HCT116 (cell line): ENCODE measurements at regions not wholly inside any gene's neighbourhood (a gene's known extent, or its start where the extent isn't known, plus 50 kb on each side); places are given as distances from the start of the nearest gene placed in this dataset.

Source experiments
- ATAC-seq: fragments of 200-7000 bp; cut with Tn5 transposase; 2 replicates; pipeline ENCODE4 v1.9.1; 2020; ENCODE audit warnings: mild to moderate bottlenecking, moderate library complexity
- BruUV-seq: library from RNA; stranded (reverse); fragments of 400-500 nt; replicated peaks from 2 replicates; lab custom pipeline; 2021; lab: Mats Ljungman, UMichigan
- CTCF ChIA-PET: fragments of 300-600 bp; sonication (Branson Sonifier 250); formaldehyde crosslinking; loops from one replicate; lab custom pipeline; 2021; ENCODE audit warnings: antibody characterized with exemption; lab: Charles Lee
- POLR2A ChIA-PET: fragments of 300-600, 350-600 bp; sonication (Branson Sonifier 250); formaldehyde crosslinking; loops from one replicate; lab custom pipeline; 2021; ENCODE audit warnings: antibody characterized with exemption; lab: Charles Lee
- RAD21 ChIA-PET, 2 experiments: fragments of 300-600 bp; sonication (Branson Sonifier 250); formaldehyde crosslinking; loops; one replicate each; lab custom pipeline; 2023; ENCODE audit warnings: low total read pairs in 2 of 2; ENCODE audit not compliant: uncharacterized antibody in 2 of 2, unreplicated experiment in 2 of 2, low non-redundant PET in 1 of 2; lab: Charles Lee
- DNase-seq: peaks from one replicate; pipeline ENCODE4 v3.0.0-alpha.2; 2010; ENCODE audit warnings: low read depth, low spot score
- H2AFZ ChIP-seq: fragments of 200-600 bp; shearing (Covaris generic), sonication (generic); 2 replicates; pipeline ENCODE4 v1.6.1; 2017; ENCODE audit warnings: low read depth, mixed run types, mixed read lengths, antibody characterized with exemption, low read length; ENCODE audit not compliant: poor library complexity, severe bottlenecking
- H3K27ac ChIP-seq: 2 replicates; pipeline ENCODE4 v1.5.1; 2012; ENCODE audit warnings: low read depth, low read length
- H3K27me3 ChIP-seq: fragments of 200-600 bp; sonication (generic); 2 replicates; pipeline ENCODE4 v1.6.1; 2016; ENCODE audit warnings: mixed run types, low read length, mixed read lengths; ENCODE audit not compliant: insufficient read depth
- H3K36me3 ChIP-seq, 2 experiments: fragments of 200-500 bp in 1 of 2; fragments of 200-600 bp in 1 of 2; sonication (Bioruptor generic) in 1 of 2; sonication (generic) in 1 of 2; 2 replicates each; pipeline versions ENCODE4 v1.5.1 to v1.6.1; 2014 to 2016; ENCODE audit warnings: low read length in 2 of 2, inconsistent platforms in 1 of 2, mixed read lengths in 1 of 2, mixed run types in 1 of 2; ENCODE audit not compliant: insufficient read depth in 2 of 2, control insufficient read depth in 1 of 2
- H3K4me1 ChIP-seq, 2 experiments: fragments of 200-600 bp in 1 of 2; sonication (generic) in 1 of 2; 2 replicates each; pipeline versions ENCODE4 v1.5.1 to v1.6.1; 2012 to 2017; ENCODE audit warnings: low read length in 2 of 2, inconsistent platforms in 1 of 2, mild to moderate bottlenecking in 1 of 2, mixed read lengths in 1 of 2, mixed run types in 1 of 2, moderate library complexity in 1 of 2; ENCODE audit not compliant: insufficient read depth in 2 of 2, control insufficient read depth in 1 of 2
- H3K4me2 ChIP-seq: fragments of 200-600 bp; sonication (generic); 2 replicates; pipeline ENCODE4 v1.6.1; 2017; ENCODE audit warnings: mixed run types, low read length, mixed read lengths
- H3K4me3 ChIP-seq, 2 experiments: fragments of 200-600 bp in 1 of 2; sonication (generic) in 1 of 2; replicated peaks in 1 of 2; 2 replicates each; pipeline ENCODE4 v1.5.1; 2011 to 2016; ENCODE audit warnings: low read length in 2 of 2, control low read depth in 1 of 2, low read depth in 1 of 2, mild to moderate bottlenecking in 1 of 2, mixed read lengths in 1 of 2, mixed run types in 1 of 2
- H3K79me2 ChIP-seq: fragments of 200-600 bp; sonication (generic); 2 replicates; pipeline ENCODE4 v1.6.1; 2017; ENCODE audit warnings: mild to moderate bottlenecking, mixed run types, low read length, moderate library complexity, mixed read lengths; ENCODE audit not compliant: insufficient read depth
- H3K9ac ChIP-seq: fragments of 200-600 bp; sonication (generic); 2 replicates; pipeline ENCODE4 v1.6.1; 2016; ENCODE audit warnings: low read length, mixed read lengths
- H3K9me2 ChIP-seq: fragments of 200-600 bp; sonication (generic), shearing (Covaris generic); 2 replicates; pipeline ENCODE4 v1.6.1; 2017; ENCODE audit warnings: mixed run types, mild to moderate bottlenecking, moderate library complexity; ENCODE audit not compliant: insufficient read depth
- H3K9me3 ChIP-seq, 2 experiments: fragments of 200-500 bp in 1 of 2; fragments of 200-600 bp in 1 of 2; sonication (Bioruptor generic) in 1 of 2; sonication (generic) in 1 of 2; 2 replicates each; pipeline ENCODE4 v1.6.1; 2014 to 2017; ENCODE audit warnings: low read length in 2 of 2, mixed read lengths in 2 of 2, inconsistent platforms in 1 of 2, low read depth in 1 of 2, mild to moderate bottlenecking in 1 of 2, mixed run types in 1 of 2, moderate library complexity in 1 of 2; ENCODE audit not compliant: control insufficient read depth in 1 of 2, insufficient read depth in 1 of 2
- H4K20me1 ChIP-seq: fragments of 200-600 bp; sonication (generic), shearing (Covaris generic); 2 replicates; pipeline ENCODE4 v1.6.1; 2017; ENCODE audit warnings: mixed run types, mild to moderate bottlenecking, moderate library complexity; ENCODE audit not compliant: insufficient read depth
- CTCF ChIP-seq, 3 experiments: fragments of 200-600 bp in 1 of 3; sonication (generic) in 1 of 3; IDR thresholded peaks in 2 of 3; conservative IDR thresholded peaks in 1 of 3; 2 replicates each; pipeline ENCODE4 v1.5.1; 2012 to 2017; ENCODE audit warnings: low read depth in 2 of 3, low read length in 2 of 3, antibody characterized with exemption in 1 of 3, borderline replicate concordance in 1 of 3, control low read depth in 1 of 3, mild to moderate bottlenecking in 1 of 3, mixed read lengths in 1 of 3, mixed run types in 1 of 3, moderate library complexity in 1 of 3; ENCODE audit not compliant: insufficient read depth in 1 of 3
- EGR1 ChIP-seq: IDR thresholded peaks from 2 replicates; pipeline ENCODE4 v1.6.1; 2012; ENCODE audit warnings: low read depth
- ELF1 ChIP-seq: IDR thresholded peaks from 2 replicates; pipeline ENCODE4 v1.6.1; 2012; ENCODE audit warnings: low read depth, borderline replicate concordance
- EZH2phosphoT487 ChIP-seq: fragments of 200-600 bp; IDR thresholded peaks from 2 replicates; pipeline ENCODE4 v1.6.1; 2018; ENCODE audit warnings: antibody characterized with exemption, borderline replicate concordance
- FOSL1 ChIP-seq: IDR thresholded peaks from 2 replicates; pipeline ENCODE4 v1.6.1; 2012; ENCODE audit warnings: low read depth
- MAX ChIP-seq: IDR thresholded peaks from 2 replicates; pipeline ENCODE4 v1.6.1; 2012
- POLR2A ChIP-seq: IDR thresholded peaks from 2 replicates; pipeline ENCODE4 v1.7.0; 2011; ENCODE audit warnings: borderline replicate concordance; ENCODE audit not compliant: insufficient read depth, insufficient read length; ENCODE audit errors: extremely low read depth
- SRF ChIP-seq: IDR thresholded peaks from 2 replicates; pipeline ENCODE4 v1.6.1; 2012; ENCODE audit warnings: low read depth
- YY1 ChIP-seq: IDR thresholded peaks from 2 replicates; pipeline ENCODE4 v1.6.1; 2011; ENCODE audit warnings: low read length, low read depth, moderate library complexity, mild to moderate bottlenecking; ENCODE audit not compliant: insufficient replicate concordance; ENCODE audit errors: extremely low read depth
- ZBTB33 ChIP-seq: IDR thresholded peaks from 2 replicates; pipeline ENCODE4 v1.6.1; 2011; ENCODE audit warnings: mild to moderate bottlenecking, low read length, moderate library complexity; ENCODE audit not compliant: insufficient replicate concordance; ENCODE audit errors: extremely low read depth
- ZNF274 ChIP-seq: fragments of 200-500 bp; sonication (Bioruptor generic); IDR thresholded peaks from 2 replicates; pipeline ENCODE4 v1.6.1; 2014; ENCODE audit warnings: mild to moderate bottlenecking, low read depth, low read length, inconsistent platforms
- intact Hi-C: fragments of 100-400 bp; cut with micrococcal nuclease; formaldehyde crosslinking; loops from 2 replicates; pipeline ENCODE4 v1.10.0; 2022

- ChIA-PET POLR2A (no interaction called here), RAD21 (no interaction called here), CTCF (no interaction called here)
- no peak overlapping the region for H3K4me2 ChIP-seq
- no peaks in the 10 kb centered on the region for H3K27me3 ChIP-seq
- ATAC-seq (no peak), DNase-seq (no peak)
- H3K9me2 ChIP-seq, result no peaks in the 10 kb centered on the region
- H3K79me2 ChIP-seq, result no peaks in the 10 kb centered on the region
- H3K27ac ChIP-seq, result no peak overlapping the region
- H3K9me3 ChIP-seq, result no peaks in the 10 kb centered on the region
- no peaks in the 10 kb centered on the region for H3K36me3 ChIP-seq
- no peak overlapping the region for H3K4me3 ChIP-seq
- intact Hi-C loops, result no loop called here
- H3K9ac ChIP-seq, result no peak overlapping the region
- no TSS peak for BruUV-seq
- no peaks in the 10 kb centered on the region for H4K20me1 ChIP-seq
- TF ChIP-seq SRF (no peak), ZNF274 (no peak), FOSL1 (no peak), YY1 (no peak), ELF1 (no peak), EGR1 (no peak), POLR2A (no peak), MAX (no peak), ZBTB33 (no peak), EZH2phosphoT487 (no peak), CTCF (IDR thresholded peaks at IDR 0.05 in 2 of 3, conservative IDR thresholded peaks at IDR 0.05 in 1 of 3; ENCODE audit: borderline replicate concordance in 1 of 3, insufficient read depth in 1 of 3, low read depth in 2 of 3, low read length in 2 of 3) (no peak)
- H2AFZ ChIP-seq, result no peak overlapping the region
- no peaks in the 10 kb centered on the region for H3K4me1 ChIP-seq
Measured at GRCh38 chrX:151830911-151831310, 81.8 kb upstream of the MAGEA4 start.
